IMR-90 (cell line): ENCODE measurements at regions not wholly inside any gene's neighbourhood (a gene's known extent, or its start where the extent isn't known, plus 50 kb on each side); places are given as distances from the start of the nearest gene placed in this dataset.

Experiments
- ATAC-seq: fragments of 200-7000 bp; cut with Tn5 transposase; 2 replicates; pipeline ENCODE4 v1.9.1; 2020; ENCODE audit warnings: low read depth, mild to moderate bottlenecking, moderate library complexity
- BruUV-seq: library from RNA; stranded (reverse); fragments of 400-500 nt; replicated peaks from 2 replicates; lab custom pipeline; 2021; lab: Mats Ljungman, UMichigan
- CTCF ChIA-PET: fragments of 300-600 bp; formaldehyde crosslinking; extraction: SDS; loops from one replicate; lab custom pipeline; 2021; ENCODE audit warnings: antibody characterized with exemption; lab: Yijun Ruan, JAX
- POLR2A ChIA-PET: fragments of 300-600 bp; sonication (Branson Sonifier 250); formaldehyde crosslinking; loops from one replicate; lab custom pipeline; 2022; ENCODE audit warnings: antibody characterized with exemption; ENCODE audit not compliant: unreplicated experiment; lab: Charles Lee
- DNase-seq: peaks from one replicate; pipeline ENCODE4 v3.0.0; 2013
- H2AFZ ChIP-seq: replicated peaks from 2 replicates; pipeline ENCODE3; 2013; ENCODE audit warnings: low read length, mild to moderate bottlenecking; ENCODE audit not compliant: poor library complexity
- H2AK5ac ChIP-seq: 2 replicates; pipeline ENCODE4 v1.6.1; 2013; ENCODE audit warnings: low read depth, low read length, inconsistent platforms
- H2AK9ac ChIP-seq: replicated peaks from 2 replicates; pipeline ENCODE3; 2013; ENCODE audit warnings: mild to moderate bottlenecking, low read depth, low read length, moderate library complexity; ENCODE audit not compliant: poor library complexity
- H2BK120ac ChIP-seq: 2 replicates; pipeline ENCODE4 v1.6.1; 2013; ENCODE audit warnings: low read depth, low read length, inconsistent platforms
- H2BK15ac ChIP-seq: 3 replicates; pipeline ENCODE4 v1.6.1; 2013; ENCODE audit warnings: low read depth, low read length, inconsistent platforms
- H2BK20ac ChIP-seq: 2 replicates; pipeline ENCODE4 v1.6.1; 2013; ENCODE audit warnings: low read depth, mild to moderate bottlenecking, inconsistent platforms, low read length, moderate library complexity
- H2BK5ac ChIP-seq: 2 replicates; pipeline ENCODE4 v1.6.1; 2013; ENCODE audit warnings: mild to moderate bottlenecking, low read depth, low read length, inconsistent platforms; ENCODE audit not compliant: poor library complexity, severe bottlenecking
- H3K14ac ChIP-seq: replicated peaks from 2 replicates; pipeline ENCODE4 v1.6.1; 2013; ENCODE audit warnings: low read depth, low read length, inconsistent platforms
- H3K18ac ChIP-seq: 2 replicates; pipeline ENCODE4 v1.6.1; 2013; ENCODE audit warnings: low read depth, low read length, control low read depth
- H3K23ac ChIP-seq: 2 replicates; pipeline ENCODE4 v1.6.1; 2013; ENCODE audit warnings: low read depth, low read length, inconsistent platforms
- H3K27ac ChIP-seq: 2 replicates; pipeline ENCODE4 v1.5.1; 2013; ENCODE audit warnings: mild to moderate bottlenecking, control low read depth, low read length; ENCODE audit not compliant: insufficient read depth
- H3K27me3 ChIP-seq: 2 replicates; pipeline ENCODE4 v1.6.1; 2013; ENCODE audit warnings: low read length; ENCODE audit not compliant: control insufficient read depth, insufficient read depth
- H3K36me3 ChIP-seq: 2 replicates; pipeline ENCODE4 v1.6.1; 2013; ENCODE audit warnings: low read length, mixed read lengths; ENCODE audit not compliant: control insufficient read depth, insufficient read depth
- H3K4ac ChIP-seq: 2 replicates; pipeline ENCODE4 v1.6.1; 2013; ENCODE audit warnings: low read depth, low read length, inconsistent platforms
- H3K4me1 ChIP-seq: 2 replicates; pipeline ENCODE4 v1.6.1; 2013; ENCODE audit warnings: low read length, mixed read lengths; ENCODE audit not compliant: control insufficient read depth, insufficient read depth
- H3K4me2 ChIP-seq: 2 replicates; pipeline ENCODE4 v1.6.1; 2013; ENCODE audit warnings: low read depth, mild to moderate bottlenecking, control low read depth, low read length, moderate library complexity
- H3K4me3 ChIP-seq: 2 replicates; pipeline ENCODE4 v1.5.1; 2013; ENCODE audit warnings: low read depth, mild to moderate bottlenecking, control low read depth, low read length, moderate library complexity; ENCODE audit not compliant: insufficient read depth
- H3K56ac ChIP-seq: 2 replicates; pipeline ENCODE4 v1.6.1; 2013; ENCODE audit warnings: low read length, inconsistent platforms; ENCODE audit not compliant: insufficient read depth; ENCODE audit errors: extremely low read depth
- H3K79me1 ChIP-seq, 2 experiments: 2 replicates each; pipeline ENCODE4 v1.6.1; 2013; ENCODE audit warnings: low read length in 2 of 2, inconsistent platforms in 1 of 2, low read depth in 1 of 2
- H3K9ac ChIP-seq: 2 replicates; pipeline ENCODE4 v1.6.1; 2013; ENCODE audit warnings: low read depth, low read length, control low read depth
- H3K9me1 ChIP-seq: 2 replicates; pipeline ENCODE4 v1.6.1; 2013; ENCODE audit warnings: low read length, inconsistent platforms; ENCODE audit not compliant: insufficient read depth
- H3K9me3 ChIP-seq: 2 replicates; pipeline ENCODE4 v1.6.1; 2013; ENCODE audit warnings: low read length; ENCODE audit not compliant: control insufficient read depth, insufficient read depth
- H4K20me1 ChIP-seq: 2 replicates; pipeline ENCODE4 v1.6.1; 2013; ENCODE audit warnings: low read length, inconsistent platforms; ENCODE audit not compliant: insufficient read depth
- H4K5ac ChIP-seq: 2 replicates; pipeline ENCODE4 v1.6.1; 2013; ENCODE audit warnings: mild to moderate bottlenecking, low read depth, low read length, control low read depth
- H4K8ac ChIP-seq, 2 experiments: 2 replicates each; pipeline ENCODE4 v1.6.1; 2013; ENCODE audit warnings: low read depth in 2 of 2, low read length in 2 of 2, control low read depth in 1 of 2, inconsistent platforms in 1 of 2
- H4K91ac ChIP-seq: 2 replicates; pipeline ENCODE4 v1.6.1; 2013; ENCODE audit warnings: low read depth, low read length, inconsistent platforms; ENCODE audit not compliant: insufficient read depth
- CHD1 ChIP-seq: IDR thresholded peaks from 2 replicates; pipeline ENCODE4 v1.6.1; 2012; ENCODE audit warnings: low read depth, low read length, improper control_type of control experiment
- MAFK ChIP-seq: IDR thresholded peaks from 2 replicates; pipeline ENCODE4 v1.6.1; 2012; ENCODE audit warnings: low read depth, low read length, improper control_type of control experiment
- NFE2L2 ChIP-seq: fragments of 150-350 bp; IDR thresholded peaks from 2 replicates; pipeline ENCODE4 v1.6.1; 2016; ENCODE audit warnings: low read depth, mild to moderate bottlenecking, low read length
- RFX5 ChIP-seq: IDR thresholded peaks from 2 replicates; pipeline ENCODE4 v1.8.0; 2012; ENCODE audit warnings: low read depth, mild to moderate bottlenecking, low read length, moderate library complexity
- SMC3 ChIP-seq: fragments of 150-350 bp; IDR thresholded peaks from 2 replicates; pipeline ENCODE4 v1.6.1; 2016; ENCODE audit warnings: low read depth, mild to moderate bottlenecking, antibody characterized with exemption, low read length, moderate library complexity
- WGBS, 2 experiments: methylation state at CpG; one replicate each; pipeline versions ENCODE4 v1.1.5 to v1.1.7; 2013; ENCODE audit warnings: missing lambda C conversion rate in 2 of 2; ENCODE audit not compliant: insufficient read length in 1 of 2; ENCODE audit errors: extremely low coverage in 2 of 2; 5-methylcytosine and 5-hydroxymethylcytosine counted together
- dilution Hi-C: fragments of 300-500 bp; cut with HindIII; formaldehyde crosslinking; loops from one replicate; pipeline ENCODE4 v1.14.3; 2018; ENCODE audit warnings: low sequenced_read_pairs; ENCODE audit not compliant: unreplicated experiment
- in situ Hi-C: fragments of 300-500 bp; cut with MboI; formaldehyde crosslinking; loops from 3 replicates; pipeline ENCODE4 v1.14.3; 2019; ENCODE audit warnings: low sequenced_read_pairs, inconsistent platforms, mixed read lengths
- intact Hi-C: fragments of 100-400 bp; cut with micrococcal nuclease; formaldehyde crosslinking; loops from 2 replicates; pipeline ENCODE4 v1.10.0; 2022
- TF ChIP-seq, protein P1 (sequence below): fragments of 150-350 bp; IDR thresholded peaks from 2 replicates; pipeline ENCODE4 v1.6.1; 2017; ENCODE audit warnings: mild to moderate bottlenecking, antibody characterized with exemption, low read length, low read depth

DNA sequence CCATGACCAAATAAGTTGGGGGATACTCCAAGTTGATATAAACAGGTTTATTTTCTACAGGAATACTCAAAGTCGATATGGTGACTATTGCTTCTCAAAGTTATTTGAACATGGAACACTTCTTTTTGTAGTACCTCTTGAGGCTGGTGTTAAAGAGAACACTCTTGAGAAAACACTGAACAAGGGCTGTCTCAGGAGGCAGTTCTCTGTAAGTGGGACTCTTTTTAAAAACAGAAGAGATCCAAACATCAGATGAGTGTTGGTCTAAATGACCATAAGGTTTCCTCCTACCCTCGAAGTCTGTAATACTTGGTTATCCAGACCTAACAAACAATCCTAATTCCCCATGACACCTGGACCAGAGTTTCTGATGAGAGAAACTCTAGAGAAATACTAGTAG lies 223.2 kb upstream of the TEX13C start:
- Histone ChIP-seq H3K4ac (no peak overlapping the region), H3K9me3 (no peaks in the 10 kb centered on the region), H3K36me3 (no peaks in the 10 kb centered on the region), H3K9me1 (no peaks in the 10 kb centered on the region), H3K23ac (no peak overlapping the region), H3K4me3 (no peak overlapping the region), H2BK120ac (no peak overlapping the region), H2BK20ac (no peak overlapping the region), H4K91ac (no peak overlapping the region), H3K4me2 (no peak overlapping the region), H3K9ac (no peak overlapping the region), H3K56ac (no peak overlapping the region), H3K27me3 (no peaks in the 10 kb centered on the region), H3K14ac (no peak overlapping the region), H2AK5ac (no peak overlapping the region), H3K4me1 (no peaks in the 10 kb centered on the region), H3K27ac (no peak overlapping the region), H4K8ac (no peak overlapping the region), H4K20me1 (no peaks in the 10 kb centered on the region), H2BK5ac (no peak overlapping the region), H4K5ac (no peak overlapping the region), H3K79me1 (no peaks in the 10 kb centered on the region), H2BK15ac (no peak overlapping the region), H2AK9ac (no peak overlapping the region), H2AFZ (no peak overlapping the region), H3K18ac (no peak overlapping the region)
- ChIA-PET CTCF (no interaction called here), POLR2A (no interaction called here)
- TF ChIP-seq, protein P1, sequence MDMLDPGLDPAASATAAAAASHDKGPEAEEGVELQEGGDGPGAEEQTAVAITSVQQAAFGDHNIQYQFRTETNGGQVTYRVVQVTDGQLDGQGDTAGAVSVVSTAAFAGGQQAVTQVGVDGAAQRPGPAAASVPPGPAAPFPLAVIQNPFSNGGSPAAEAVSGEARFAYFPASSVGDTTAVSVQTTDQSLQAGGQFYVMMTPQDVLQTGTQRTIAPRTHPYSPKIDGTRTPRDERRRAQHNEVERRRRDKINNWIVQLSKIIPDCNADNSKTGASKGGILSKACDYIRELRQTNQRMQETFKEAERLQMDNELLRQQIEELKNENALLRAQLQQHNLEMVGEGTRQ, result no peak
- no peak for TF ChIP-seq NFE2L2
- no peak for TF ChIP-seq RFX5
- no peak for TF ChIP-seq SMC3
- TF ChIP-seq MAFK, result no peak
- TF ChIP-seq CHD1, result no peak
- no CpG with 5 or more reads among the region's 2 CpGs for WGBS, 2 experiments
- ATAC-seq (no peak), DNase-seq (no peak)
- in situ Hi-C loops, result no loop called here
- intact Hi-C loops, result no loop called here
- BruUV-seq, result no TSS peak
- dilution Hi-C loops, result no loop called here
